K562 (cell line): ENCODE measurements at regions not wholly inside any gene's neighbourhood (a gene's known extent, or its start where the extent isn't known, plus 50 kb on each side); places are given as distances from the start of the nearest gene placed in this dataset.

Experiments used
- BRD4 ChIP-seq: fragments of 200-600 bp; sonication (generic); IDR thresholded peaks from 2 replicates; pipeline ENCODE4 v1.6.1; 2017; ENCODE audit warnings: inconsistent platforms
- BRF1 ChIP-seq: IDR thresholded peaks from 3 replicates; pipeline ENCODE4 v1.6.1; 2011; ENCODE audit warnings: borderline replicate concordance, mild to moderate bottlenecking; ENCODE audit not compliant: insufficient read length; ENCODE audit errors: extremely low read depth
- CTCF ChIP-seq, 3 experiments: IDR thresholded peaks in 2 of 3; conservative IDR thresholded peaks in 1 of 3; 2 replicates each; pipeline ENCODE4 v1.5.1; 2011 to 2012; ENCODE audit warnings: low read length in 3 of 3, mild to moderate bottlenecking in 3 of 3, control low read depth in 2 of 3, improper control_type of control experiment in 1 of 3, inconsistent platforms in 1 of 3, low read depth in 1 of 3, mixed read lengths in 1 of 3, moderate library complexity in 1 of 3; ENCODE audit not compliant: insufficient read depth in 2 of 3
- GTF2F1 ChIP-seq: IDR thresholded peaks from 2 replicates; pipeline ENCODE4 v1.6.1; 2011; ENCODE audit warnings: low read depth, low read length, improper control_type of control experiment
- LEF1 ChIP-seq: fragments of 450-650 bp; IDR thresholded peaks from 2 replicates; pipeline ENCODE4 v1.6.1; 2016; ENCODE audit warnings: mild to moderate bottlenecking
- MAZ ChIP-seq, 2 experiments: fragments of 450-650 bp in 1 of 2; sonication (generic) in 1 of 2; formaldehyde crosslinking; IDR thresholded peaks in 1 of 2; conservative IDR thresholded peaks in 1 of 2; 2 replicates each; pipeline versions ENCODE4 v1.4.0 to v1.5.0; 2020; ENCODE audit warnings: mild to moderate bottlenecking in 1 of 2, missing genetic modification reagents in 1 of 2
- POLR2AphosphoS2 ChIP-seq: IDR thresholded peaks from 2 replicates; pipeline ENCODE4 v1.6.1; 2012; ENCODE audit warnings: low read length, improper control_type of control experiment
- TBP ChIP-seq: optimal IDR thresholded peaks from 2 replicates; pipeline ENCODE3; 2011; ENCODE audit warnings: low read depth, low read length, improper control_type of control experiment
- ZNF224 ChIP-seq: sonication (generic); formaldehyde crosslinking; IDR thresholded peaks from 2 replicates; pipeline ENCODE4 v1.8.0; 2022; ENCODE audit warnings: mild to moderate bottlenecking, missing genetic modification reagents
- ZNF282 ChIP-seq: sonication (generic); formaldehyde crosslinking; IDR thresholded peaks from 2 replicates; pipeline ENCODE4 v1.8.1; 2023; ENCODE audit warnings: missing genetic modification reagents
- ZNF766 ChIP-seq: fragments of 200-800 bp; sonication (Bioruptor generic); conservative IDR thresholded peaks from 2 replicates; pipeline ENCODE4 v1.6.1; 2016; ENCODE audit warnings: missing genetic modification characterization, missing compliant biosample characterization

DNA sequence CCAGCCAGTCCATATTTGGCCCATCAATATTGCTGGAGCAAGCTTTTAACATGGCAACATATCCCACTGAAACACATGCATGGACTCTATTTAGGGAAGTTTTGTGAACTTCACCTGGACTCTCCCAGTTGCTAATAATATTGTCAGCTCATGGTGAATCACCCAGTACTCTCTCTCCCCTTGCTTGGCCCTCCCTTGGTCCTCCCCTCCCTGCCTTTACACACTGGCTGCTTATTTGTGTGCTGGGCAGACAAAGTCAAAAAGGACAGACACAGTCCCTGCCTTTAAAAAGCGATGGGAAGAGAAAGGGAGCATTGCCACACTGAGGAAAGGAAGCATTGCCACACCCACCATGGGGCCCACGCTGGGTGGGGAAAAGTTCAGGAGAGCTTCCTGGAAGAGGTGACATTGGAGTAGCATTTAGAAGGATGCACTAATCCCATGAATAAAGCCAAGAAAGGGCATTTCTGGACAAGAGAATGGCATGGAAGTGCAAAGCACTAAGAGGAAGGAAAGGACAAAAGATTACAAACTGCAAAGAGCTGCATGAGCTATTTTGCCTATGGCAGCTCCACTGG lies 143.4 kb upstream of the EXOC2 start:
- TF ChIP-seq CTCF (IDR thresholded peaks at IDR 0.05 in 2 of 3, conservative IDR thresholded peaks at IDR 0.05 in 1 of 3; ENCODE audit: insufficient read depth in 2 of 3, low read depth in 1 of 3, low read length in 3 of 3) (no peak), BRF1 (no peak), GTF2F1 (no peak), BRD4 (no peak), LEF1 (no peak), ZNF766 (no peak), ZNF224 (CRISPR knock-in tag) (no peak), POLR2AphosphoS2 (no peak), TBP (no peak), MAZ (CRISPR knock-in tag; conservative IDR thresholded peaks at IDR 0.05 in 1 of 2, IDR thresholded peaks at IDR 0.05 in 1 of 2) (no peak), ZNF282 (CRISPR knock-in tag) (no peak)
